Psoas muscle (tissue), 7 donors: ENCODE measurements at regions not wholly inside any gene's neighbourhood (a gene's known extent, or its start where the extent isn't known, plus 50 kb on each side); places are given as distances from the start of the nearest gene placed in this dataset.

ENCODE experiments used
- ATAC-seq, 4 donors: fragments of 200-7000 bp; cut with Tn5 transposase; one replicate each; pipeline ENCODE4 v1.9.1; 2020; ENCODE audit warnings: moderate library complexity in 3 of 4, mild to moderate bottlenecking in 2 of 4
- DNase-seq, 2 donors: peaks; one replicate each; pipeline ENCODE4 v3.0.0-alpha.2; 2020
- H3K27ac ChIP-seq: fragments of 200-600 bp; one replicate; pipeline ENCODE4 v1.8.0; 2022
- H3K27me3 ChIP-seq, 3 donors: fragments of 200-600 bp in 1 of 3; one replicate each; pipeline versions ENCODE4 v1.6.1 to v1.8.0; 2013 to 2022; ENCODE audit warnings: low read length in 2 of 3, mild to moderate bottlenecking in 2 of 3, moderate library complexity in 1 of 3; ENCODE audit not compliant: insufficient read depth in 3 of 3
- H3K36me3 ChIP-seq, 2 donors: fragments of 200-600 bp in 1 of 2; one replicate each; pipeline versions ENCODE4 v1.6.1 to v1.8.0; 2013 to 2022; ENCODE audit warnings: low read depth in 1 of 2, mild to moderate bottlenecking in 1 of 2, moderate library complexity in 1 of 2; ENCODE audit not compliant: insufficient read depth in 1 of 2
- H3K4me1 ChIP-seq: fragments of 200-600 bp; one replicate; pipeline ENCODE4 v1.8.0; 2022
- H3K4me3 ChIP-seq: fragments of 200-600 bp; one replicate; pipeline ENCODE4 v1.8.0; 2022; ENCODE audit warnings: mild to moderate bottlenecking
- H3K9me3 ChIP-seq: fragments of 200-600 bp; one replicate; pipeline ENCODE4 v1.8.0; 2022
- WGBS, 3 donors: extraction: QIAGEN DNeasy Blood & Tissue Kit; methylation state at CpG; one replicate each; pipeline versions ENCODE4 v1.1.6 to v1.1.7; 2013; 5-methylcytosine and 5-hydroxymethylcytosine counted together
- intact Hi-C, 2 donors: fragments of 100-400 bp; cut with DNase I; formaldehyde crosslinking; loops; one replicate each; pipeline versions ENCODE4 v1.11.0 to v1.14.2; 2022
- TF ChIP-seq, protein P1 (sequence below): fragments of 200-600 bp; IDR thresholded peaks from one replicate; pipeline ENCODE4 v1.8.0; 2022; ENCODE audit warnings: antibody characterized with exemption
- donor health status: healthy with polysubstance abuse.
- donor health status: DM: no; HTN: no; CAD: no; lungs with moderate emphysema.
- donor health status: Bipolar disorder and iron deficiency.
- donor health status: healthy.
- donor health status: DM: yes; HTN: yes; CAD: no.
- donor health status: DM: no; HTN: no; CAD: no.
- donor health status: DM: yes; HTN: yes; CAD: no.

DNA sequence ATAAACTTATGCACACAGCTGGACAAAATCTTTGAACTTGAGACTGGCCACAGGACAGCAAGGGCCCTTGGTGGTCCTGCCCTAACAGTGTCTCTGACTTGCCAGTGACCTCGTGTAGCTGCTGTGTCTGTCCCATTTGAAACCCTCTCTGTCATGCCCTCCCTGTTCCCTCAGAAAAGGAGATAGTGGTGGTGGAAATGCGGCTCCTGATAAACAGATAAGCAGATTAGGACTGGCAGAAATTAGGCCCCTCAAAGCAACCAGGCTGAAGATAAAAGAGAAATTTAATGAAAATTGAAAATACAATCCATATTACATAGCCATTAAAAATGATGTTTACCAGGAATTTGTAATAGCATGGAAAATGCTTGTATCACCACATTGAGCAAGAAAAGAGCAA is 136.6 kb upstream of the ATP6AP2 start:
- 67 to 86% (median 68%) methylated on average over 2 of the region's 2 CpGs for WGBS, 3 donors
- H3K36me3 ChIP-seq: no peaks in the 10 kb centered on the region
- H3K9me3 ChIP-seq: no peaks in the 10 kb centered on the region
- DNase-seq (no peak), ATAC-seq (no peak)
- TF ChIP-seq, protein P1, sequence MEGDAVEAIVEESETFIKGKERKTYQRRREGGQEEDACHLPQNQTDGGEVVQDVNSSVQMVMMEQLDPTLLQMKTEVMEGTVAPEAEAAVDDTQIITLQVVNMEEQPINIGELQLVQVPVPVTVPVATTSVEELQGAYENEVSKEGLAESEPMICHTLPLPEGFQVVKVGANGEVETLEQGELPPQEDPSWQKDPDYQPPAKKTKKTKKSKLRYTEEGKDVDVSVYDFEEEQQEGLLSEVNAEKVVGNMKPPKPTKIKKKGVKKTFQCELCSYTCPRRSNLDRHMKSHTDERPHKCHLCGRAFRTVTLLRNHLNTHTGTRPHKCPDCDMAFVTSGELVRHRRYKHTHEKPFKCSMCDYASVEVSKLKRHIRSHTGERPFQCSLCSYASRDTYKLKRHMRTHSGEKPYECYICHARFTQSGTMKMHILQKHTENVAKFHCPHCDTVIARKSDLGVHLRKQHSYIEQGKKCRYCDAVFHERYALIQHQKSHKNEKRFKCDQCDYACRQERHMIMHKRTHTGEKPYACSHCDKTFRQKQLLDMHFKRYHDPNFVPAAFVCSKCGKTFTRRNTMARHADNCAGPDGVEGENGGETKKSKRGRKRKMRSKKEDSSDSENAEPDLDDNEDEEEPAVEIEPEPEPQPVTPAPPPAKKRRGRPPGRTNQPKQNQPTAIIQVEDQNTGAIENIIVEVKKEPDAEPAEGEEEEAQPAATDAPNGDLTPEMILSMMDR: no peak
- no peaks in the 10 kb centered on the region for H3K4me1 ChIP-seq
- no peak overlapping the region for H3K4me3 ChIP-seq
- H3K27me3 ChIP-seq: peaks cover 0 to 39% (median 0%) of the 10 kb centered on the region in 3 donors
- intact Hi-C loops: no loop called here
- H3K27ac ChIP-seq: no peak overlapping the region

DNA sequence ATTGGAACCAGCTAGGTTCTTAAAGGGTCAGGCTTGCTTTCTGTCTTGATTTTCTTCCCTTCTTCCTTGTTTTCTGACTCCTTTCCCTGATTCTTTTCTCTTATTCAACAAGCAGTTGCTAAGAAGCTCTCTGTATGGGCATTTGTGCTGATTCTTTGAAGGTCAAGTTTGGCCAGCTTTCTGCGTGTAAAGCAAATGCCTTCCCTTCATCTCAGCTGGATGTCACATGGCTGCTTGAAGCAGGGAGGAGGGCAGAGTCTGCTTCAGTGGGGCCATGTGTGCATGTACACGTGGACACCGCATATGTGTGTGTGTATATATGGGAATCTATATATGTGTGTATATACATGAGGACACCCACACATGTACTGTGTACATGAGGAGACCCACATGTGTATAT is 139.9 kb upstream of the ATP6AP2 start:
- intact Hi-C loops: no loop called here
- ATAC-seq (no peak), DNase-seq (no peak)
- TF ChIP-seq, protein P1: no peak
- no peak overlapping the region for H3K27ac ChIP-seq
- no peaks in the 10 kb centered on the region for H3K9me3 ChIP-seq
- H3K4me1 ChIP-seq: no peaks in the 10 kb centered on the region
- WGBS, 3 donors: 70 to 82% (median 75%) methylated on average over 3 of the region's 3 CpGs
- peaks cover 0 to 33% (median 0%) of the 10 kb centered on the region in 3 donors for H3K27me3 ChIP-seq
- no peak overlapping the region for H3K4me3 ChIP-seq
- no peaks in the 10 kb centered on the region for H3K36me3 ChIP-seq

DNA sequence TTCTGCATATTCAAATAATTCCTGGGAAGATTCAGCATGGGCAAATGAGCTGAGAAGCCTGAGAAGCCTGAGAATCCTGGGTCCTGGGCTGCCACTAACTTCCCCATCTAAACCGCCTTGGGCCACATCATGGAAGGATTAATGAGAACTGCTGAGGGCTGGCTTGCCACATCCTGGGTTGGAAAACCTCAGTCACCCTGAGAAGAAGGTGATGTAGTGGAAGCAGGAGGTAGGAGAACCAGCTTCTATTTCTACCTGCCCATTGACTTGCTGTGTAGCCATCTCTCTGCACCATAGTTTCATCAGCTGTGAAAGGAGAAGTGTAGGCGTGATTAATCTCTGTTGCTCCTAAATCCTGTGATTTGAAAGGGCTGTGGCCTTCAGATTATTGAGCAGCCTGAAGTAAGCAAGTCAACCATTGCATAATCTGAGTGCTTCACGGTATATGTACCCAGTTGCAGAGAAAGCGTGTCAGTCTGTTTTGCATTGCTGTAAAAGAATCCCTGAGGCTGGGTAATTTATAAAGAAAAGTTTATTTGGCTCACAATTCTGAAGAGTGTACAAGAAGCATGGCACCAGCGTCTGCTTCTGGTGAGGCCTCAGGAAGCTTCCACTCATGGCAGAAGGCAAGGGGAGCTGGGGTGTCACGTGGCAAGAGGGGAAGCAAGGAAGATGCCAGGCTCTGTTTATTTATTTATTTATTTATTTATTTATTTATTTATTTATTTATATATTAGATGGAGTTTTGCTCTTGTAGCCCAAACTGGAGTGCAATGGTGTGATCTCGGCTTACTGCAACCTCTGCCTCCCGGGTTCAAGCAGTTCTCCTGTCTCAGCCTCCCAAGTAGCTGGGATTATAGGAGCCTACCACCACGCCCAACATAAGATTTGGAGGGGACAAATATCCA is 140.9 kb upstream of the ATP6AP2 start:
- intact Hi-C loops: no loop called here
- no peak for DNase-seq
- Histone ChIP-seq H3K27me3 (peaks cover 0 to 25% (median 0%) of the 10 kb centered on the region in 3 donors), H3K27ac (no peak overlapping the region), H3K36me3 (no peaks in the 10 kb centered on the region), H3K4me3 (no peak overlapping the region), H3K9me3 (no peaks in the 10 kb centered on the region), H3K4me1 (no peaks in the 10 kb centered on the region)
- WGBS, 3 donors: 80 to 96% (median 94%) methylated on average over 9 of the region's 9 CpGs
- no peak for ATAC-seq
- TF ChIP-seq, protein P1: no peak

DNA sequence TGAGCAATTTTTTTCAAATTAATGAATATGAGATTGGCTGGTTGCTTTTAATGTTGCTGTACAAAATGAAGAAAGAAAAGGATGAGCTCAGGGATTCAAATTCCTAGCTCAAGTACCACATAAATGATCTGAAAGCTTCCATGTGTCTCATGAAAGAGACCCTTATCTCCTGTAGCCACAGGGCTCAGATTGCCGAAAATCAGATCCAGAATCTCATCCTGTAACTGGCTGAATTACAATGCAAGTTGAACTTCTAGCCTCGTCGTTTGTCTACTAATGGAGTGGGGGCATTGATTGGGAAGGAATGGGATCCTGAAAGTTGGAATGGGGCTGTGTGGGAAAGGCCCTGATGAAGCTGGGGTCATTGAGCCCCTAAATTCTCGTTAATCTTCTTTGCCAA is 143.4 kb upstream of the ATP6AP2 start:
- TF ChIP-seq, protein P1: no peak
- H3K27ac ChIP-seq: no peak overlapping the region
- no peak for DNase-seq
- no peaks in the 10 kb centered on the region for H3K9me3 ChIP-seq
- 83 to 96% (median 93%) methylated on average over 4 of the region's 4 CpGs for WGBS, 3 donors
- no peak overlapping the region for H3K4me3 ChIP-seq
- H3K4me1 ChIP-seq: no peaks in the 10 kb centered on the region
- no peak for ATAC-seq
- no peaks in the 10 kb centered on the region for H3K36me3 ChIP-seq
- intact Hi-C loops: no loop called here
- peaks cover 0 to 31% (median 0%) of the 10 kb centered on the region in 3 donors for H3K27me3 ChIP-seq
